ENCODE measurements at regions not wholly inside any gene's neighbourhood (a gene's known extent, or its start where the extent isn't known, plus 50 kb on each side); places are given as distances from the start of the nearest gene placed in this dataset.
"Not testable (repeated sequence)": the region's sequence is repeated elsewhere in the genome, so short reads cannot be mapped to it uniquely, and the experiment has no call there.

DNA sequence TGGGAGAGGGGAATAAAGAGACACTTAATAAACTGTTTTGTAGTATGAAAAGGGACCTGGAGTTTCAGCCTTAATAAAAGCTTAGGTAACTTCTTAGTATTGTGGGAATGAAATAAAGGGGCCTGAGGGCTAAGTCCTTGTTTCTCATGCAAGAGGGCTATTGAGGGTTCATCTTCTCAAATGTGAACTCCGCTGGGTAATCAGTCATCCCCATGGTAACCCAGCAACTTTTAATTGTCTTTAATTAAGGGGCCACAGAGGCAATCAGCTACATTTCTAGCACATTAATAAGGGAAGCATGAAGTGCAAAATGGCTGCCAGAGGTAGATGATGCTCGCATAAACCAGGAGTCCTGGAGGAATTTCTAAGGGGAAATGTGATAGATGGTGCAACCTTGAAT, 1784.2 kb upstream of the CELF4 start:
- no peak for DNase-seq (ENCODE audit: low spot score)

DNA sequence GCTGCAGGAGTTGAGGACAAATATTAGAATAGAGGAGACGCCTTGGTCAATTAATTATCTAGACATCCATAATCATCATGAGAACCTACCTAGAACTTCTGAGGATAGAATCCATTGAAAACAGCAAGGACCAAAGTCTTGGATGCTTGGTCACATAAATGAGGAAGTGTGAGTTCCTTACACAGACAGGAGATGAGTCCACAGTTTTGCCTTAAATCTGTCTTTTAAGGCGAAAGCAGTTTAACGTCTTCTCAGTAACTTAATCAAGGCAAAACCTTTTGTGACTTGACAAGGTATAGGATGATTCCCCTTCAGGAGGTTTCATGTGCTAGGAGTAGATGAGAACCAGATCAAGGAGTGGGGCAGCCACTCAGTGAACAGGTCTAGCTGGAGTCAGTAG, 1783.2 kb upstream of the CELF4 start:
- no peak for DNase-seq (ENCODE audit: low spot score)

DNA sequence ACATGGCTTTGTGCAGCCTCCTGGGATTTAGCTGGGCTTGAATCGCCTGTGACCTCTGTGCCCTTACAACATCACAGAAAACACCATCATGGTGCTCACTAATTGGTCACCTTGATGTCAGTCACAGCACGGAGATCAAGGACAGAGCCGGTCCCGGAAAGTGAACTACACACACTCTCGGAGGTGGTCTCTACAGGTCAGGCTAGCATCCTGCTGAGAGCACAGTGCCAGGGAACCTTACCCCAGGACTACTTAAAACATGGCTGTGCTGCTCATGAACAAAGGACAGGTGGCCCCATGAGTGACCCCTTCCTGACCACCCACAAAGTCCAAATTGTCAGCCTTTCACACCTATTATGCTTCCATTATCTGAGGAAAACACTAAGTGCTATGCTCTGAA, 1782.1 kb upstream of the CELF4 start:
- DNase-seq (ENCODE audit: low spot score): no peak

DNA sequence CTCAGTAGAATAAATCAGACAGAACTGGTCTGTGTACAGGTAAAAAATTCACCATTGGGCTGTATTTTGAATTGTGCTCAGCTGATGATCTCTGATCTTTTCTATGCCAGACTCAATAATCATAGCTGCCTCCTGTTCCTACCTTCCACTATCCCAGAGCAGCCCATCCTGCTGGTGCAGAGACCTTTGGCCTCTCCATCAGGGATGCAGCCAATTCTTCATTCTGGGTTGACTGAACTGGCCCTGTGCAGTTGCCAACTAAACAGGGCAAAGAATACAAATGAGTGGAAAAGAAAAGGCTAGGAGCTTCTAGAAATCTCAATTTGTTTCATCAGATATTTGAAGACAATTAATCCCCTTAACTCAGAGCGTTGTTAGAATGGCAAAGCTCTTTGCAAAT, 1781.3 kb upstream of the CELF4 start:
- no peak for DNase-seq (ENCODE audit: low spot score)

DNA sequence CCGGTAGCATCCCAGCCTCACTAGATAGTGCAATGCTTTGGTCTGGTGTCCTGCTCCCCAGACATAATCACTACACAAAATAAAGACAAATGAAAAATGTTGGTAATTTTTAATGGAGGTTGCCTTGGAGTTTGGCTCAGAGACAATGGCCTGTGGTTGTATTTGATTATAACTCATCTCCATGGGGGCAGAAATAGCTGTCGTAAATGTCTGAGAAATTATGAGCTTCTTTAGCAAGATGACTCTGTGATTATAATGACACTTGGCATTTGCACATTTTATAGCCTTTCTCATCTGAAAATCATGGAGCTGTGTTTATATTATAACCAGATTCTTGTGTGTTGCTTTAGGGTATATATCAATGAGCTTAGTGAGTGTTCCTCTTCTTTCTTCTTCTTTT, 1779.7 kb upstream of the CELF4 start:
- DNase-seq (ENCODE audit: low spot score): no peak

DNA sequence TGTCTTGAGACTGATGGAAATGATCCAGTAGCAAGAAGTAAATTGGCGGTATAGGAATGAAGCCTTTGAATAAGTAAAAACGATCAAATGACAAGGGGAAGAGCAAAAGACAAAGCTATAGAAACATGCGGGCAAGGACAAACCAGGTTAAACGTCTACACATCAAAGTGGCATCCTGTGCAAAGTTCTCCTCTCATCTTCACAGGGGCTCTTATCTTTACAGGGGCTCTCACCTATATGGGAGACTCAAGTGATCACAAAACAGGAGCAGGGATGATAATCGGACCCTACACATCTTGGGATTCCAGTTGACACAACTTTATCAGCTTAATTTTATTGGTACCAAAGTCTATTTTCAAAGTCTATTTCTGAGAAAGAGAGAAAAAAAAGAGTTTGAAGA, 1778.9 kb upstream of the CELF4 start:
- DNase-seq (ENCODE audit: low spot score): no peak

DNA sequence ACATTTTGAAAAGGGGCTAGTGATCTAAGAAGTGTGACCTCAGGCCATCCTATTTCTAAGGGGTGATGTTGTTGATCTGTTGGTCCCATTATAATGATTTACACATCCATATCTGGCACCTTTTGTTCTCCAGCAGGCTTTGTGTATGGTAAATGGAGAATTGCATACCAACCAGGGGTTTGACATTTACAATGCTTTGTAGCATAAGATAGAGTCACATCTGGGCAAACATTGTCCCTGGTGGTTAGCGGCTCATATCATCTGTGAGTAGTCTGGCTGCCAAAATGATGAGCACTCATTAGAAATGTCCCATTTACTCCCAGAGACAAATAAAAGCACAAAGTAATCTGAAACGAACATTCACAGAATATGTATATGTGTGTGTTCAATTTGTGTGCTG, 1775.5 kb upstream of the CELF4 start:
- DNase-seq (ENCODE audit: low spot score): no peak

DNA sequence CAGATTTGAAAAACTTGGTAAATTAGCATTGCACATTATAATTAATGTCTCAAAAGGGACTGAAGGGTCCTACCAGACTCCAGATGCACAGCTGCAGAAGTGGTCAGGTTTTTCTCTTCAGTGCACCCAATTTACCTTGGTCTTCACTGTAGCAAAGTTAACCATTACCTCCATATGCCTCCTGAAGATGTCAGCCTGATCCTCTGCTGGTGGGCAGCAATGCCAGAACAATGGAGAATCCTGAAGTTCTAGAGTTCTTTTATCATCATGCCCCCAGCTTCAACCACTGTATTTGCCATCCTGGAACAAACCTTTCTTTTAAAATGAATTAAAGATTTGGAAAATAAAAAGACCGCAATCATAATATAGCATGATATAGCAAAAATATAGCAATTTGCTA, 1774.8 kb upstream of the CELF4 start:
- DNase-seq (ENCODE audit: low spot score): no peak

DNA sequence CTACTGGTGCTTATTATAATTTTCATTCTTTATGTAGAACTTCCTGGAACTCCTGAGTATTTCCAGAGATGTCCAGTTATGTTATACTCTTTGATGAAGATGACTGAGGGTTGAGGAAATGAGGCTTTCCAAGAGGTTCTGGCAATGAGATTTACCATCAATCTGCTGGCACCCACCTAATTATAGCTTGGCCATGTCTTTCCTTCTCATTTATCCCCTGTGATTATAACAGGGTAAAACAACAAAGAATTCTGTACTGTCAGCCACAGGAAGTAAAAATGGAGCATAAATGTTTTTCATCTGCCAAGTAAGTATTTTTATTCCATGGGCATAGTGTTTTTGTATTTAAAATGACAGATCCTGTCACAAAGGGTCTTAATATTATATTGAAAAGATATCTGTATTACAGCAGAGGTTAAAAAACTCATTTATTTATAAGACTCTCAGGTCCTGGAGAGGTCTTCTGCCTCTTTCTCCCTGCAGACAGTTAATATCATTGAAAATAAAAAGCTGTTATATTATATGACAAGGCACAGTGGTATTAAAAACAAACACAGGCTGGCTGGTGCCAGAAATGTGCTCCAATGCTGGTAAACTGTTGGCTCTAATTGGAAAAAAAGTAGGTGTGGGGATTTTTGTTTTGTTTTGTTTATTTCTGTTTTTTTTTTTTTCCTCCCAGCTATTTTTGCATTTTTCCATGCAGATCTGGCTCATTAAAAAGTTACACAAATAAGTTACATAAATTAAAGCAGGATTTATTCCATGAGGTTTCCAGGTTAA, 1764.1 kb upstream of the CELF4 start:
- no peak for DNase-seq (ENCODE audit: low spot score)

DNA sequence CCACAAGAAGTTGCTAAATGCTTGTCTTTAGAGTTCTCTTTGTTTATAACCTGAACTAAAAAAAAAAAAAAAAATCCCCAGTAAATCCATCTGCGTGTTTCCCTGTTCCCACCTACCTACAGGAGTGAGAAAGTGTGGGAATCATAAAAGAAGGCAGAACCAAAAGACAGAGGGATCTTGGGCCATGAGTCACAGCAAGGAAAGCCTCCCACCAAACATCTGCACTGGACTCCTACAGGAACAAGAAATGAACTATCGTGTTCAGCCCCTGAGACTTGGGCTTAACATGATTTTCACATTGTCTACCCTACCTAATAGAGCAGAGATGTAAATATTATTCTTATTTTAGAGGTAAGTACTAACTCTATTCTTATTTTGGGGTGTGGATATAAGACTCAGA, 1761.2 kb upstream of the CELF4 start:
- DNase-seq (ENCODE audit: low spot score): no peak

DNA sequence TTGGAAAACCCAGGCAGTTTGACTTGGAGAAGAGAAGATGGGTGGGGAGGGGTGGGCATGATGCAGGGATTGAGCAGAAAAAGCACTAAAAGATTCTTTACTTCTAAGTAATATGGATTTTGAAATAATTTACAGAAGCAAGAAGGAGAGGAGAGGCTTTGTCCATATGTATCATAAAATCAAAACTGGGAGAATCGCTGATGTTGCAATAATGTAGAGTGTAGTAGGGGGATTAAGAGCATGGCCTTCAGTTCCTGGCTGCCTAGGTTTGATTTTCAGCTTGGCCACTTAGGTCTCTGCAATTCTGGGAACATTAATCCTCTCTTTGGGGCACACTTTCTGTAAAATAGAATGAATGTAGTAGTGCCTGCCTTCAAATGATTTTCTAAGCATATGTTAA, 1760.4 kb upstream of the CELF4 start:
- DNase-seq (ENCODE audit: low spot score): no peak

DNA sequence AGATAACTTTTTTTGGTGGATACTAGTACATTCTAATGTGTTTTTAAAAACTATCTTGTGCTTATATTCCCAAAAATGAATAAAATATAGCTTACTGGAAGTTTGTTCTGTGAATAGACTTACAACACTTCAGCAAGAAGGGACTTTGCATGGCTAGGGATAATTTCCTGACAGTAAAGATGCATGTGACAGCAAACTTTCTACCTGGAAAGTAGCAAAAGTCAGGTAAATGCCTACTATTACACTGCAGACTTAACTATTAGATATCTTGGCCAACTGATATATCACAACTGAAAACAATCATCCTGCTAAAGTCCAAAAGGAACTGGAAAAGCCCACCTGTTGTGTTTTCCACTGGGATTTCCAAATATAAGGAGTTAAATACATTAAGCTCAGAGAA, 1753.5 kb upstream of the CELF4 start:
- no peak for DNase-seq (ENCODE audit: low spot score)

DNA sequence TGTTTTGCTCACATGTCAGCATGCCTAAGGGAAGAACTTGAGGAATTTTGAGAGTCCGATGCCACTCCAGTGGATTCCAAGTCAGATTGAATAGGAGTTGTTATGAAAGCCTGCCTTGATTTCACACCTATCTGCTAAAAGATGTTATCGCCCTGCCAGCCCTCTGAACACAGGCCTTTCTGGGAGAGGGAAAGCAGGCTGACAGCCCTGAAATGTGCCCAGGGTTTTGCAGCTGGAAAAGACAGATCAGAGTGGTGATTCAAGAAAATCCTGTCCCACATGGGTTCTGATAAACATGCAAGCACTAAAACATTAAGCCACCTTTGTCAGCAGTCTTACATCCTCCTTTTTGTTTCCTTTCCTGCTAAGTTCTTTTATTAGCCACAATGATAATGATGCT, 1752.9 kb upstream of the CELF4 start:
- no peak for DNase-seq (ENCODE audit: low spot score)

DNA sequence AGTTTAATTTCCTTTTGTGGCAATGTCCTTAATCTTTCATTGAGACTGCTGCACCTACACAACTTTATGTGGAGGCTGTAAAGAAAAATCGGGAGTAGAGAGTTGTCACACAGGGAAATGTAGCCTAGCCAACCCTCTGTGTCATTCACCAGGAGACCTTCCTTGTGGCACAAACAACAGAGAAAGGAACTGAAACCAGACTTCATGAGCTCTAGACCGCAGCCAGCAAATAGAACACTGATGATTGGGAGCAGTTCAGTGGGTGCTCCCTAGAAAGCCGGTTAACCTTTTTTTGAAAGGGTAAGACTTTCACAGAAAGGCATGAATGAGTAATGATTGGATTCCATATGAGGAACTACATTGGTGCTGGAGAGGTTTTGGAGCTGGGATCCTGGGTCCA, 1752.4 kb upstream of the CELF4 start:
- no peak for DNase-seq (ENCODE audit: low spot score)

DNA sequence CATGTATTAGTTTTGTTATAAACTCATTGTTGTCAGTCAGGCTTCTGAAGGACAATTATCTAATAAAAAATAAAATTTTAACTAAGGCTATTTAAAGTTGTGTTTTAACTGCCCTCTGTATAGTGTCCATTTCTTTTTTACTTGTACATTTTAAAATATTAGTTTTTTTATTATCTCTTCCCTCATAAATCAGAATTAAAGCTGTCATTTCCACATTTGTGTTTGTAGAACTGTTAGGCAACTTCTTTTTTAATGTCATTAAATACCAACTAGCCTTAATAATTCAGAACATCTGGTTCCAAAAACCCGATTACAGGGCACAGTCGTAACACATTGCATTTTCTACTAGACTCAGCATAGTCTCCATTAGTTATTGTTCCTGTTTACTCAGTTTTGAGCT, 1749.0 kb upstream of the CELF4 start:
- DNase-seq (ENCODE audit: low spot score): no peak

DNA sequence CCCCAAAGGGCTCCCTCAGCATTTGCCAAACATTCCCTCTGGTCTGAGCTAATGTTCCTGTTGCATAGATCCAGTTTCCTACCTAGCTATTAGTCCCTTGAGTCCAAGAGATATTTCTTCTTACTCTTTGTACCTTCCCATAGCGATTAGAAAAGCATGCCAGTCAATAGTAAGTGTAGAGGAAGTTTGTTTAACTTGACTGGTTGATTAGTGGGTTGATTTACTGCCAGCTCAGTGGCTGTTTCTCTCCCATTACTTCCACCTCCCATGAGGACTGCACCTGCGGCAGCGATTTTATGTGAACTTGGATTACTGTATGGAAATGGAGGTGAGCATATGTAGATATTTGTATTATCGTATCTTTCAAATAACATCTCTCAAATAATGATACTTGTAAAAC, 1748.4 kb upstream of the CELF4 start:
- DNase-seq (ENCODE audit: low spot score): no peak

DNA sequence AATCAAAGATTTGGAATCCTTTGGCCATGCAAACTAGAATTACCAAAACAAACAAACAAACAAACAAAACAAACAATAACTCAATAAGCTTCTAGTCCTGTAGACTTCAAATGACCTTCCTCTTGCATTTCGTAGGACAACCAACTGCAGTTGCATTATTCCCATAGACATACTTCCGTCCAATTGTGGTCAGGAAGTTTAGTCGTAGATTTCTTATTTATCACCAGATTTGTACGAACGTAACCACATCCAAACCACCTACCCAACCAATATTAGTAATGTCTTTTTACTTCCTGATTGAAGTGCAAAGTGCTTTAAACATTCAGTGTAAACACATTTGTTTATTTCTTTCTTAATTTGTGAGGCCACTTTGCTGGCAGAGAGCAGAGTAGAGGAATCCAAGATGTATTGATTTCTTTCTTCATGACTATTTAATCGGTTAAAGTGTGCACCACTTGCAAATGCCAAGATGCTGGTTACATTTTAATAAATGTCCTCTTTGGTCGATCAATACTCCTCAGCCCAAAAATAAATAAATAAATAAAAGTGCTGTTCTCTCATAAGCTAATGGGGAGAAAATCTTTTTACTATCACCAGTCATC, 1745.6 kb upstream of the CELF4 start:
- no peak for DNase-seq (ENCODE audit: low spot score)

DNA sequence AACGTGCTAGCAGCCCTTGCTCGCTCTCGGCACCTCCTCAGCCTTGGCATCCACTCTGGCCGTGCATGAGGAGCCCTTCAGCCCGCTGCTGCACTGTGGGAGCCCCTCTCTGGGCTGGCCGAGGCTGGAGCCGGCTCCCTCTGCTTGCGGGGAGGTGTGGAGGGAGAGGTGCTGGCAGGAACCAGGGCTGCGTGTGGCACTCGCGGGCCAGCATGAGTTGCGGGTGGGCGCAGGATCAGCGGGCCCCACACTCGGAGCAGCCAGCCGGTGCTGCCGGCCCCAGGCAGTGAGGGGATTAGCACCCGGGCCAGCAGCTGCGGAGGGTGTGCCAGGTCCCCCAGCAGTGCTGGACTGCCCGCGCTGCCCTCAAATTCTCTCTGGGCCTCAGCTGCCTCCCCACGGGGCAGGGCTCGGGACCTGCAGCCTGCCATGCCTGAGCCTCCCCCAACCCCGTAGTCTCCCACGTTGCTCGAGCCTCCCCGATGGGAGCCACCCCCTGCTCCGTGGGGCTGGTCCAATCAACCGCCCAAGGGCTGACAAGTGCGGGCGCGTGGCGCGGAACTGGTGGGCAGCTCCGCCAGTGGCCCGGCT, 1743.4 kb upstream of the CELF4 start:
- DNase-seq (ENCODE audit: low spot score): not testable (repeated sequence)

DNA sequence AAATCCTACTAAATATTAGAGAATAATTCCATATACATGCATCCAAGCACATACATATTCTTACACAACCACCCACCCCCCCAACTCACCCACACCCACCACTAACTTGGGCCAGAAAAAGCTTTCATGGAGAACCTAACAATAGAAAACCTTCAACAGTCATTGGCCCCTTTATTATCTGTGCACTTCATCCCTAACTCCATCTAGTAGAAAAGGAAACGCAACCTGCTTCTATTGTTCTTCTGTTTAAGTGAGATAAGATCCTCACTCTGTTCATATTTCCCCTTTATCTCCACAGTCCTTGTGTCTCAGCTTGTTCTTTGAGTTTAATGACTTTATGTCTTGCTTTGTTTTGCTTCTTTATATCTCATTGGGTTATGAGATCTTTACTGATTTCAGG, 1740.2 kb upstream of the CELF4 start:
- DNase-seq (ENCODE audit: low spot score): no peak

DNA sequence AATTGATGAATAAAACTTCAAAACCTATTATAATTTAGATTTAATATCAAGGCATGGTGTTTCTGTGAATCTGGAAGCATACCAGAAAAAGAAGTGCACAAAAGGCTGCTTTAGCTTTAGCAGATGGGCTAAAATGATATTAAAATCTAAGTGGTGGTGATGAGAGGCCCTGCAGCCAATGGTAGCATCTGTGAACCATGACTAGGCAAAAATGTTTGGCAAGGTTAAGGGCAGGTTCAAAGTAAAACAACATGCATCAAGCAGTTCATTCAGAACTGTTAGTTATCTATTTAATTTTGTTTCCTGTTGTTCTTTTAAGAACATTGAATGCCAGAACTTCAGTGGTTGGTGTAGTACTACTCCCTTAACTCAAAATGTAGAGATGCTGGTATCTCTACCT, 1736.9 kb upstream of the CELF4 start:
- no peak for DNase-seq (ENCODE audit: low spot score)

DNA sequence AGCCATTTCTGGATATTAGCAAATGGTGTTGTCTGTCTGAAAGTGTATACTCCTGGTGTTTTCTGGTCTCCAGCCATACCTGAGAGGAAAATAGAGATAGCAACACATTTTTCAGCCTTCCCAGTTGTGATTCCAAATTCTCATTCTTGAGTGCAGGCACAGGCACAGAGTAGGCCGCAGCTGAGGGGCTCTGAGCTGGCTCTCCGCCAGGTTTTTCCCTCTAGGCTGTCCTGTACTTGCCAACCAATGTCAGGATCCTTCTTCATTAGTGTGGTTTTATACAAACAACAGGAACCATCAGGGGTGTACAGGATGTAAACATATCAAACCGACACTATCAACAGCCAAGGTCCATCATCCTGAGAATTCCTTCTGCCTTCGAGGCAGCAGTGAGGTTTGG, 1733.6 kb upstream of the CELF4 start:
- no peak for DNase-seq (ENCODE audit: low spot score)

DNA sequence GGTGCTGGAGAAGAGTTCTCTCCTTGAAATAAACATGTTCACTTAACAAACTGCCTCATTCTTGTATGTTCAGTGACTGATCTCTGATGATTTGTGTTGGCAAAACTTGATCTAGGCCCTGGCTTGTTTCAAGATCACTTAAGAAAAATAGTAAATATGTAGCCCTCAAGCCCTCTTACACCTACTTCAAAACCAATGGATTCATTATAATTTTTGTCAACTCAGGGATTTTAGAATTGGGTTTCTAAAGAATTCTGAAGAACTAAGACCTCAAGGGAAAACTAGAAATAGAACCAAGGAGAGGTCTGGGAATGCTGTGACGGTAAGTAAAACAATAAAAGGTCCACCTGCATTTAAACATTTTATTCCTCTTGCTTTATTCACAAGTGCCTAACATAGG, 1731.6 kb upstream of the CELF4 start:
- no peak for DNase-seq (ENCODE audit: low spot score)

DNA sequence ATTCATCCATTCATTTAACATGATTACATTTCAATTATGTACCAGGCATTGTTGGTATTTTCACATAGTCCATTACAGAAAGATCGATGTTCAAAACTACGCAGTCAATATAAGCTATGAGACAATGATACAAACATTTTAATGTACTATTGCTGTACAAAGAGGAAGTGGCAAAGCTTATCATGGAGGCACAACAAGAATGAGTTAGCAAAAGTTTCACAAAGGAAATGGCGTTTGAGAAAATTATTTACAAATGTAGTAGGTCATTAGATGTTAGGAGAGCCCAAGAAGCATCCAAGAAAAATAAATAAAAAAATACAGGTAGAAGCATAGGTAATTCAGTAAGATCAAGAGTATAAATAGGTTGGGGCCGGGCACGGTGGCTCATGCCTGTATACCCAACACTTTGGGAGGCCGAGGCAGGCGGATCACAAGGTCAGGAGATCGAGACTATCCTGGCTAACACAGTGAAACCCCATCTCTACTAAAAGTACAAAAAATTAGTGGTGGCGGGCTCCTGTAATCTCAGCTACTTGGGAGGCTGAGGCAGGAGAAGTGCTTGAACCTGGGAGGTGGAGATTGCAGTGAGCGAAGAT, 1730.8 kb upstream of the CELF4 start:
- DNase-seq (ENCODE audit: low spot score): no peak
